Hepatocyte (in vitro differentiated cells): ENCODE measurements at regions not wholly inside any gene's neighbourhood (a gene's known extent, or its start where the extent isn't known, plus 50 kb on each side); places are given as distances from the start of the nearest gene placed in this dataset.

Experiments
- DNase-seq: peaks from one replicate; pipeline ENCODE4 v3.0.0-alpha.2; 2016; ENCODE audit warnings: low spot score
- H2AFZ ChIP-seq: fragments of 200-600 bp; sonication (generic); 2 replicates; pipeline ENCODE4 v1.6.0; 2016; ENCODE audit warnings: antibody characterized with exemption, mild to moderate bottlenecking
- H3K27ac ChIP-seq: fragments of 200-600 bp; sonication (generic); 2 replicates; pipeline ENCODE4 v1.5.1; 2016; ENCODE audit warnings: mild to moderate bottlenecking
- H3K27me3 ChIP-seq: fragments of 200-600 bp; sonication (generic); 2 replicates; pipeline ENCODE4 v1.6.1; 2016
- H3K36me3 ChIP-seq: fragments of 200-600 bp; sonication (generic); replicated peaks from 2 replicates; pipeline ENCODE4 v1.5.1; 2016; ENCODE audit warnings: low read depth; ENCODE audit not compliant: insufficient read depth
- H3K4me1 ChIP-seq: fragments of 200-600 bp; sonication (generic); 2 replicates; pipeline ENCODE4 v1.5.1; 2016; ENCODE audit warnings: mild to moderate bottlenecking, moderate library complexity; ENCODE audit not compliant: insufficient read depth
- H3K4me2 ChIP-seq: fragments of 200-600 bp; sonication (generic); 2 replicates; pipeline ENCODE4 v1.6.0; 2016
- H3K4me3 ChIP-seq: fragments of 200-600 bp; sonication (generic); 2 replicates; pipeline ENCODE4 v1.5.1; 2016; ENCODE audit warnings: mild to moderate bottlenecking
- H3K79me2 ChIP-seq: fragments of 200-600 bp; sonication (generic); 2 replicates; pipeline ENCODE4 v1.6.0; 2017; ENCODE audit warnings: mild to moderate bottlenecking
- H3K9me2 ChIP-seq: fragments of 200-600 bp; sonication (generic); replicated peaks from 2 replicates; pipeline ENCODE4 v1.6.0; 2017; ENCODE audit warnings: mild to moderate bottlenecking; ENCODE audit not compliant: insufficient read depth
- H3K9me3 ChIP-seq: fragments of 200-600 bp; sonication (generic); 2 replicates; pipeline ENCODE4 v1.5.1; 2016; ENCODE audit warnings: low read depth, mild to moderate bottlenecking
- H4K20me1 ChIP-seq: fragments of 200-600 bp; sonication (generic); 2 replicates; pipeline ENCODE4 v1.6.0; 2016; ENCODE audit warnings: mild to moderate bottlenecking; ENCODE audit not compliant: insufficient read depth, poor library complexity, severe bottlenecking
- CTCF ChIP-seq: fragments of 200-600 bp; sonication (generic); IDR thresholded peaks from 2 replicates; pipeline ENCODE4 v1.5.1; 2016; ENCODE audit warnings: antibody characterized with exemption, mild to moderate bottlenecking; ENCODE audit not compliant: poor library complexity
- EZH2 ChIP-seq: fragments of 200-600 bp; sonication (generic); IDR thresholded peaks from 2 replicates; pipeline ENCODE4 v1.6.1; 2016; ENCODE audit warnings: antibody characterized with exemption, mild to moderate bottlenecking, borderline replicate concordance
- EZH2phosphoT487 ChIP-seq: fragments of 200-600 bp; sonication (generic); IDR thresholded peaks from one replicate; pipeline ENCODE4 v1.6.1; 2018; ENCODE audit warnings: antibody characterized with exemption, mild to moderate bottlenecking, low read depth, moderate library complexity; ENCODE audit not compliant: unreplicated experiment, severe bottlenecking
- WGBS: methylation state at CpG from one replicate; pipeline ENCODE4 v1.1.6; 2016; ENCODE audit warnings: low lambda C conversion rate; ENCODE audit errors: missing lambda C conversion rate; 5-methylcytosine and 5-hydroxymethylcytosine counted together

- H3K4me3 ChIP-seq = no peak overlapping the region
- no peak overlapping the region for H3K4me2 ChIP-seq
- no peaks in the 10 kb centered on the region for H3K9me3 ChIP-seq
- no peaks in the 10 kb centered on the region for H3K9me2 ChIP-seq
- no peaks in the 10 kb centered on the region for H3K27me3 ChIP-seq
- no peaks in the 10 kb centered on the region for H4K20me1 ChIP-seq
- H2AFZ ChIP-seq = no peak overlapping the region
- H3K27ac ChIP-seq = no peak overlapping the region
- H3K4me1 ChIP-seq = no peaks in the 10 kb centered on the region
- H3K36me3 ChIP-seq = no peaks in the 10 kb centered on the region
- TF ChIP-seq EZH2 (no peak), EZH2phosphoT487 (no peak), CTCF (no peak)
- H3K79me2 ChIP-seq = no peaks in the 10 kb centered on the region
- WGBS = 84% methylated on average over 3 of the region's 3 CpGs
- no peak for DNase-seq
Measured at GRCh38 chr3:82783194-82783593, 1021.7 kb upstream of the GBE1 start.

GRCh38 chr3:82773207-82773606 lies 1011.8 kb upstream of the GBE1 start:
- H3K9me2 ChIP-seq = no peaks in the 10 kb centered on the region
- no peaks in the 10 kb centered on the region for H3K9me3 ChIP-seq
- no peak overlapping the region for H2AFZ ChIP-seq
- H3K27ac ChIP-seq = no peak overlapping the region
- no peaks in the 10 kb centered on the region for H3K79me2 ChIP-seq
- no peak for DNase-seq
- 87% methylated on average over 4 of the region's 4 CpGs for WGBS
- no peak overlapping the region for H3K4me3 ChIP-seq
- no peaks in the 10 kb centered on the region for H3K27me3 ChIP-seq
- no peaks in the 10 kb centered on the region for H3K4me1 ChIP-seq
- H3K36me3 ChIP-seq = no peaks in the 10 kb centered on the region
- TF ChIP-seq EZH2 = no peak
- no peak for TF ChIP-seq EZH2phosphoT487
- TF ChIP-seq CTCF = no peak
- H4K20me1 ChIP-seq = no peaks in the 10 kb centered on the region
- H3K4me2 ChIP-seq = no peak overlapping the region

DNA sequence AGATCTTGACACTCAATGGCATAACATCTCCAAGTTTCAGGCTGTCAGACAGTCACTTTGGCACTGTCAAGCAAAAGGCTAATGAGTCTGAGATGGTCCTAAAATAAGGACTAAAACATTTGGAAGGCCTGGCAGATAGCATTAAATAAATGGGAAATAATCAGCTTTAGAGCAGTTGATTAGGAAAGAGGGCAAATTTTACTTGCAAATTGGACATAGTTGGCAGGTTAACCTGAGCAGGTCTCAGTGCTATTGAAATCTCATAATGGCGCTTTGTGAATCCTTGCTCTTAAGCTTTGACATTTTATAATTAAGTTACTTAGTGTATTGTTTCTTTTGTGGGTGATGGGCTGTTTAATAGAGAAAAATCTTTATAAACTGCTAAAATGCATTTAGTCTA lies 1003.1 kb upstream of the GBE1 start:
- Histone ChIP-seq H3K4me3 (no peak overlapping the region), H3K9me2 (no peaks in the 10 kb centered on the region), H3K4me2 (no peak overlapping the region), H4K20me1 (no peaks in the 10 kb centered on the region), H3K4me1 (no peaks in the 10 kb centered on the region), H3K9me3 (no peaks in the 10 kb centered on the region), H3K36me3 (no peaks in the 10 kb centered on the region), H3K27me3 (no peaks in the 10 kb centered on the region), H2AFZ (no peak overlapping the region), H3K79me2 (no peaks in the 10 kb centered on the region), H3K27ac (no peak overlapping the region)
- DNase-seq = no peak
- 96% methylated on average over 1 of the region's 1 CpG for WGBS
- no peak for TF ChIP-seq CTCF
- TF ChIP-seq EZH2phosphoT487 = no peak
- no peak for TF ChIP-seq EZH2

GRCh38 chr3:82761858-82762257 lies 1000.4 kb upstream of the GBE1 start:
- Histone ChIP-seq H4K20me1 (no peaks in the 10 kb centered on the region), H3K9me2 (no peaks in the 10 kb centered on the region), H3K4me3 (no peak overlapping the region), H2AFZ (no peak overlapping the region), H3K36me3 (no peaks in the 10 kb centered on the region), H3K27me3 (no peaks in the 10 kb centered on the region), H3K27ac (no peak overlapping the region), H3K79me2 (no peaks in the 10 kb centered on the region), H3K4me1 (no peaks in the 10 kb centered on the region), H3K4me2 (no peak overlapping the region), H3K9me3 (no peaks in the 10 kb centered on the region)
- TF ChIP-seq CTCF (no peak), EZH2phosphoT487 (no peak), EZH2 (no peak)
- no peak for DNase-seq
- 83% methylated on average over 1 of the region's 1 CpG for WGBS
